LNCaP clone FGC (cell line): ENCODE measurements at regions not wholly inside any gene's neighbourhood (a gene's known extent, or its start where the extent isn't known, plus 50 kb on each side); places are given as distances from the start of the nearest gene placed in this dataset.

ENCODE experiments used
- DNase-seq: peaks from one replicate; pipeline ENCODE4 v3.0.0-alpha.2; 2011; ENCODE audit warnings: low read depth
- H3K4me3 ChIP-seq: 2 replicates; pipeline ENCODE4 v1.5.1; 2011; ENCODE audit warnings: mild to moderate bottlenecking, low read depth, low read length, control low read depth
- CTCF ChIP-seq: IDR thresholded peaks from 2 replicates; pipeline ENCODE4 v1.5.1; 2012; ENCODE audit warnings: mild to moderate bottlenecking; ENCODE audit not compliant: control insufficient read depth, insufficient read depth; ENCODE audit errors: extremely low read depth

DNA sequence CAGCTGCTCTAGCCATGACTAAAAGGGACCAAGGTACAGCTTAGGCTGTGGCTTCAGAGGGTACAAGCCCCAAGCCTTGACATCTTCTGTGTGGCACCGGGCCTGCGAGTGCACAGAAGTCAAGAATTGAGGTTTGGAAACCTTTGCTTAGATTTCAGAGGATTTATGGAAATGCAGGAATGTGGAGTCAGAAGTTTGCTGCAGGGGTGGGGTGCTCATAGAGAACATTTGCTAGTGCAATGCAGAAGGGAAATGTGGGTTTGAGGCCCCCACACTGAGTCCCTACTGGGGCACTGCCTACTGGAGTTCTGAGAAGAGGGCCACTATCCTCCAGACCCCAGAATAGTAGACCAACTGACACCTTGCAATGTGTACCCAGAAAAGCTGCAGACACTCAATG is 624.9 kb upstream of the FTMT start:
- TF ChIP-seq CTCF, result no peak
- DNase-seq, result no peak
- no peak overlapping the region for H3K4me3 ChIP-seq

DNA sequence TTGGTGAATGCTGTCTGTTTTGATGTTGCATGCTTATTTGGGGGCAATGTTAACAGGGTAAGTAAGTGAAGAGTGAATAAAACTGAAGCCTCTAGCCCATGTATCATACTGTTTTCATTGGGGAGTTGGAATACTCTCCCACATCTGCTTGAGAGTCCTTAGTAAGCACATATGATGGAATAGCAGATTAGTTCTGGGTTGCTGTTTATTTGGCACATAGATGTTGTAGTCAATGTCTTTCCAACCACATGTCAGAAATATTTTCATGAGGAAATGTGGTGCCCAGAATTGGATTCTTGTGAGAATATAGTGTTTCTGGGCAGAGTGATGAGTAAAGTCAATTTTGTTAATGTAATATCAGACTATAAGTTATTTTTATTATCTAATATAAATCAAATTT is 611.7 kb upstream of the FTMT start:
- no peak for TF ChIP-seq CTCF
- no peak for DNase-seq
- no peak overlapping the region for H3K4me3 ChIP-seq

GRCh38 chr5:121246971-121247370 is 604.7 kb upstream of the FTMT start:
- no peak overlapping the region for H3K4me3 ChIP-seq
- no peak for TF ChIP-seq CTCF
- DNase-seq, result no peak

DNA sequence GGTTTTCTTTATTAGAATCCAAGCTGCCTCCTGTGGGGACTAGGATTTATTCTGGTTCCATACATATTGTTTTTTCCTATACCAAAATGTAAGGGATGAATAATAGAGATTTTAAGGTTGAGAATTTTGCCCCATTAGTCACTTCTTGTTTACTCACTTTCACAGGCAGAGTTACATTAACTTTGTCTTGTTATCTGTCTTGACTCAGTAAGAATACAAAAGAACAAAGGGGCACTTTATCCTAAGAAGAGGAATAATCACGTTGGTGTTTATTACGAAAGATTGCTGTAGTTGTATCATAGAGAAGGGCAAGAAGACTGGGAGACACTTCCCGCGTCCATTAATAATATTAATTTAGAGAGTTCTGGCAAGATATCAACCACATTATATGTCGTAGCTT is 599.7 kb upstream of the FTMT start:
- no peak for DNase-seq
- no peak overlapping the region for H3K4me3 ChIP-seq
- no peak for TF ChIP-seq CTCF

GRCh38 chr5:121257621-121258020 is 594.1 kb upstream of the FTMT start:
- no peak overlapping the region for H3K4me3 ChIP-seq
- DNase-seq, result no peak
- TF ChIP-seq CTCF, result no peak

DNA sequence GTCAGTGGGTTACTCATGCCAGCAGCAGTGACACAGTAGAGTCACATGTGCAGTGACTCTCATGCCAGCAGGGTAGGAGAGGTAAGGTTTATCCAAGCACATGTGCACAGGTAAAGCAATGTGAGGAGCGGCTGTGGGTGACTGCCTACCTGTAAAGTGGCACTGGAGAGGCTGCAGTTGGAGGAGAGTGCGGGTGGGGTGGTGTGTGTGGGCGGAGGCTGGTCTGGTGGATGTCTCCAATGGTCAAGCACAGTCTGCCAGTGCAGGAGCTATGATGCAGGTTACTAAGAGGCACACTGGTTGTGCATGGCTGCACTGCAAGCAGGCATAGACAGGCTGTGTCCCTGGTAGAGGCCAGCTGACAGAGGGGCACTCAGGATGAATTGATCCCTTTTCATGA is 588.2 kb upstream of the FTMT start:
- H3K4me3 ChIP-seq, result no peak overlapping the region
- TF ChIP-seq CTCF, result no peak
- no peak for DNase-seq

- H3K4me3 ChIP-seq, result no peak overlapping the region
- no peak for TF ChIP-seq CTCF
- DNase-seq, result no peak
These were observed 587.1 kb upstream of the FTMT start for GRCh38 chr5:121264605-121265004.
